ENCODE measurements at regions not wholly inside any gene's neighbourhood (a gene's known extent, or its start where the extent isn't known, plus 50 kb on each side); places are given as distances from the start of the nearest gene placed in this dataset.

GRCh38 chr9:78441396-78441795 lies 144.5 kb downstream of the PSAT1 start:
- TF ChIP-seq POLR2A (IDR thresholded peaks at IDR 0.05) (no peak), CTCF (IDR thresholded peaks at IDR 0.05) (no peak)
